SIG-M5 treated with dmso at 0.1 percent for 504 hours (cell line): ENCODE measurements at regions not wholly inside any gene's neighbourhood (a gene's known extent, or its start where the extent isn't known, plus 50 kb on each side); places are given as distances from the start of the nearest gene placed in this dataset.
"Not testable (repeated sequence)": the region's sequence is repeated elsewhere in the genome, so short reads cannot be mapped to it uniquely, and the experiment has no call there.

Experiments
- DNase-seq: peaks from one replicate; lab custom pipeline; 2025; ENCODE audit not compliant: unreplicated experiment; lab: John Stamatoyannopoulos, UW

DNA sequence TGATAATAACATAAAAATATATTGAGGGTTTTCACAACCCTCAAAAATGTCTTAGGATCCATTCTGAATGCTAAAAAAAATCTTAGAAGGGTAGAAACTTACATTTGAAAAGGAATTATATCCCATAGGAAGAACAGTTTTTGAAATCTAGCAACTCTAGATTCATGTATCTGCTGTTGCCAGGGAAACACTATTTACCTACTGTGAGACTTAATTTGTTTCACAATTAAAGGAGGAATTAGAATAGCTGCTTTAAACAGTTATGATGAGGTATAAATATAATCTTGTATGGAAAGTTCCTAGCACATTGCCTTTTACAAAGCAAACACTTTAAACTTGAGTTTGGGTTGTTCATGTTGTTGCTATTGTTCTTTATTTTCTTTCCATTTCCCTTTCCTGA lies 988.2 kb downstream of the SUCLG1 start:
- no peak for DNase-seq

DNA sequence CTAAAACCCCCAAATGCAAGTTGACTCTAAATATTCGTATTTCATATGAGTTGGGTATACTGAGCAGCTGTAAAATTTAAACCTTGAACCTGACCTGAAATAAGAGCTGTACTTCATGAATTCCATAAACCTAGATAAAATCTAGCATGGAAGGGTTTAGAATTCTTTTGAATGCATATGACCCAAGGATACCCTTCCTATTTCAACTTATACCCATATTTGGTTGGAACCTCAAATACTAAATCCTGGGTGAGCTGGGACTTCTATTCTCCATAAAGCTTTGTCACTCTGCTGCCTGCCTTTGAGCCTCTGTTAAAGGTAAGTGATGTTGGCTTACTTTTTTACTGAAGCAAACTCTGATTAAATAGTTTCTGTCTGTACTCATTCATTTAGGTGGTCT lies 994.6 kb downstream of the SUCLG1 start:
- no peak for DNase-seq

DNA sequence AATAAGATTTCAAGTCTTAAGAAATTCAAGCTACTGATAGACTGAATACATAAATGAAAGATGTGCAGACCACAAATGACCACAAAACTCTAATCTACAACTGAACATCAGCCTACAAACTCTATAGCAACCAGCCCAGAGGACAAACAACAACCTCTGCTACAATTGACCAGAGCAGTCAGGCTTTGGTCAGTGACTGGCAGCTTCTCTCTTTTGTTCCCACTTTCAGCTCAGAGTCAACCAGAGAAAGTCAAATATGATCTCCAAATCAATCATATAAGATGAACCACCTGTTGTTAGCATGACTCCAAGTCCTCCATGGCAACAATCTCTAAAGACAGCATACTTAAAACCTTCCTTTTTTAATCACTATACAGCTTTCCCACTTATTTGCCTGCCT lies 996.2 kb downstream of the SUCLG1 start:
- DNase-seq = no peak

DNA sequence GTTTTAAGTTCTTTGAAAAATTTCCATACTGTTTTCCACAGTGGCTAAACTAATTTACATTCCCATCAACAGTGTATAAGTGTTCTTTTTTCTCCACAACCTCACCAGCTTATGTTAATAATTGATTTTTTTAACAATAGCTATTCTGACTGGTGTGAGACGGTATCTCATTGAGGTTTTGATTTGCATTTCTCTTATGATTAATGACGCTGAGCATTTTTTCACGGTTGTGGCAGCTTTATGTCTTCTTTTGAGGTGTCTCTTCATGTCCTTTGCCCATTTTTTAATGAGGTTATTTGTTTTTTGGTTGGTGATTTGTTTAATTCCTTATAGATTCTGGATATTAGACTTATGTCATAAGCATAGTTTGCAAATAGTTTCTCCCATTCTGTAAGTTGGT lies 997.9 kb downstream of the SUCLG1 start:
- DNase-seq = no peak

DNA sequence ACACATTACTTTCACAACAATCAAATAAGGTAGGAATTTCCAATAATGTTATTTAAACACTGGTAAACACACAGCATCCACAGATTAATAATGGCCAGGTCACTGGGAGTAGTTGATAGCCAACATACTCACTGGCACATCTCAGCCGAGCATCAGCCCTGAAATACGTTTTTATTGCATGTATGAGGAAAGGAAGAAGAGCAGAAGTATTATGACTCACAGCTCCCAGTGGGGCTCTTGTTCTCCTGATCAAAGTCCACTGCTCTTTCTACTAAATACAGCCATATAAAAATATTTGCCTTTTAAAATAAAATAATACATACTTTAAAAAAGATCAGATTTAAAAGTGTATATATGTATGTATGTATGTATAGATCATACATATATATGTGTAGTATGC lies 999.6 kb downstream of the SUCLG1 start:
- no peak for DNase-seq

DNA sequence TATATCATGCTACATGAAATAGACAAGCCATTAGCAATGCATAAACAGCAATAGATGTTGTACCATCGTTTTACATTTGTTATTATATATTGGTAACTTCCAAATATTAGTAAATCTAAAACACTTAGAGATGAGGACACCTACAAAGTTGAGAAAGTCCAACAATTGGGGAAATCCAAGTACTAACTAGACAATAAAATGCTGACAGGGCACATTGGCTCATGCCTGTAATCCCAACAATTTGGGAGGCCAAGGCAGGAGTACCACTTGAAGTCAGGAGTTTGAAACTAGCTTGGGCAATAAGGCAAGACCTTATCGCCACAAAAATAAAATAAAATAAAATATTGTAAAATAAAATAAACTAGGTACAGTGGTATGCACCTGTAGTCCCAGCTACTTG lies 1023.1 kb downstream of the SUCLG1 start:
- DNase-seq = no peak

DNA sequence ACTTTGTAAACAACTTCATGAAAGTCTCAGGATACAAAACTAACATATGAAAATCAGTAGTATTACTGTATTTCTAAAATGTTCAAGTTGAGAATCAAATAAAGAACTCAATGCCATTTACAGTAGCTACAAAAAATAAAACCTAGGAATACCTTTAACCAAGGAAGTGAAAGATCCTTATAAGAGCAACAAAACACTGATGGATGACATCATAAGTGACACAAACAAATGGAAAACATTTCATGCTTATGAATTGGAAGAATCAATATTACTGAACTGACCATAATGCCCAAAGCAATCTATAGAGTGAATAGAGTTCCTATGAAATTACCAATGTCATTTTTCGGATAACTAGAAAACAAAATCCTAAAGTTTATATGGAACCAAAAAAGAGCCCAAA lies 1038.1 kb downstream of the SUCLG1 start:
- DNase-seq = no peak

DNA sequence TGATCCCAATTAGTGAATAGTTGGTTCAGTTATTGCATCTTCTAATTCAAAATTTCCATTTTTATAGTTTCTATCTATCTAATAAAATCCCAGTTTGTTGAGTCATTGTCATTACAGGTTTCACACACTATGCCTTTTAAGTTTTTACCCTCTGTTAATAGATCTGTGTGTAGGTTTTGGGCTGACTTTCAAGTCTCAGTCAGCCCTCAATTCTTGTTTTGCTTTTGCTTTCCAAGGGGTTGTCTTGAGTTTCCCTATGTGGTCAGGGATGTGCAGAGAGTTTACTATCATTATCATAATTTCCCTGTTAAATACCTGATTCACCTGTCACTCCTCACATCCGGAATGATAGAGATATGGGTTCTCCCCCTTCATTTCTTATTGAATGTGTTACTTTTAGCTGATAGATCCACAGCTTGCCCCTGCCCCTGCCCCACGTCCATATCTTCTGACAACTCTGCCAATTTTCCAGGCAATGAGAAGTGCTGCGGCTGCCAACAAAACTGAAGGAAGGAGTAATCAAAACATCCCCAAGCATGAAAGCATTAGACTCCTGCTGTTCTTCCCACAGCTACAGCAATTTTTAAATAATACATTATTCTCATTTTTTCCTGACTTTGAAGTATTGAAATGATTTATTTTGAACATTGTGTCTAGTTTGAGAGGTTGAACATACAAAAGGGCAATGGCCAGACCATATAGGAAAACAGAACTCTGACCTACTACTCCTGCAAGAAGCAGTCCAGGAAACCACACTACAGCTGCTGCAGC lies 1064.8 kb downstream of the SUCLG1 start:
- DNase-seq = no peak

DNA sequence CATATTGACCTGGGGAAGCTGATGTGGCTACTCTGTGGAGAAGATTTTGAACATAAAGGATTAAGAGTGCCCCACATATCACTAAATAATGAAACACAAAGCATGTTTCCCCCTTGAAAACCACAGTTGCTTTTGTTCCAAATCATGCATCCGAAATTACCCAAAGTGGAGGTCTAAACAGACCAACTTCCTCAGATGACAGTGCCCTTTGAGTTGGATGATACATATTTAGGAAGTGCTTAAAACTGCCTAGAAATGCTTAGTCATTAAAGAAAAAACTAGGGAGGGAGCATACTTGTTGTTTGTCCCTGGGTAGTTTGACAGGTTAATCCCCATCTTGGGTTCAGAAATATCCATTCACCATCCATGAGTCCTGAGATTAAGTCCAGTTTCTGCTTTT lies 1070.3 kb downstream of the SUCLG1 start:
- no peak for DNase-seq

DNA sequence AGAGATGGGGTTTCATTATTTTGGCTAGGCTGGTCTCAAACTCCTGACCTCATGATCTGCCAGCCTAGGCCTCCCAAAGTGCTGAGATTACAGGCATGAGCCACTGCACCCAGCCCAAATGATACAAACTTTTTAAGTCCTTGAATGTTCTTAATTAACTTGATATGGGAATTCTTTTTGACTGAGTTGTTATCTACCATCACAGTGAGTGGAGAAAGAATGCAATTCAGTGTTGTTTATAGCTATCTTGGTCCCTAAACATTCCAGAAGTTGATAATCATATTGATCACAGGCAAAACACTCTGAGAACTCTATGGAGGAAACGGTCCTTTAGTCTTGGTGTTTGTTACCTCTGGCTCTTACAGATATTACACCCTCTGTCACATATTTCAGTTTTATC lies 1072.5 kb downstream of the SUCLG1 start:
- no peak for DNase-seq

DNA sequence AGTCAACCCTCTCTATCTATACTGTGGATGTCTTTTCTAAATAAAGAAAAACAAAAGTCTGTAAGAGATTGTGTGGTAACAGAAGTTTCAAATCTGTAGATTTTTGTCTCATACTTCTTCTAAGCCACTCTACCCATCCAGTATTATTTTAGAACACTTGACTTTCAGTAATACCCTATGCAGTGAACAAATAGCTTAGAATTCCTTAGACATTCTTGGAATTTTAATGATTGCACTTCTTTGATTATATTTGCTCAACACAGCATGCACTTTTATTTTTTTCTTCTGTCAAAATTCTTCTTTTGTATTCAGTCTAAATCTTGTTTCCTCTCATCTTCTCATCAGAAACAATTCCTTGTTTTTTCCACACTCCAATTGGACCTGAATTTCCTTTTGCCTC lies 1080.2 kb downstream of the SUCLG1 start:
- no peak for DNase-seq

DNA sequence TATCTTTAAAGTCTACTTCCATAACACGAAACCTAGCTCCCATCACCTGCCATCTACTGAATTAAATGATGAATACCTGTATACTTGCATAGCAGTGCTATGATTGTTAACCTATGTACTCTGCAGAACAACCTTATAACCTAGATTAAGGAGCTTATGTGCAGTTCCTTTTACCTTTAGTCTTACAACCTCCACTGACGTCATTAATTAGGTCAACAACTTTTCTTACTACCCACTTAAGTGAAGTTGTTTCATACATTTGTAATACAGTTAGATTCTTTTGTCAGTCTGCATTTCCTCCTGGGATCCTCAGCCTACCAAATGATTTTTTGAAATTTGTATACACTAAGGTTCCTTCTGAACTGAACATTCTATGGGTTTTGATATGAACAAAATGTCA lies 1082.3 kb downstream of the SUCLG1 start:
- DNase-seq = no peak

DNA sequence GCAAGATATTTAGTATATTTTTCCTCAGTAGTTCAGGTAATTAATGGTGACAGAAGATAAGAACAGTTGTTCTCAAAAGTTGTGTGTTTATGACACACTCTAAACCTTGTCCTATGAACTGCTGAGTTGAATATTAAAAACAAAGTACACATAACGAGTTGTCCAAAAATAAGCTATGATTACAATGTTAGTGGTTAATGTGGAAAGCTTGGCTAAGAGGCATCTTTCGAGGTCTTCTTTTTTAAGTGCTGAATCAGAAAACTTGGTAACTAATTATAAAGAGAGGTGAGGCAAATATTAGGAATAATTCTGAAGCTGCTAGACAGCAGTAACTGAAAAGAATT lies 1088.7 kb downstream of the SUCLG1 start:
- DNase-seq = no peak

DNA sequence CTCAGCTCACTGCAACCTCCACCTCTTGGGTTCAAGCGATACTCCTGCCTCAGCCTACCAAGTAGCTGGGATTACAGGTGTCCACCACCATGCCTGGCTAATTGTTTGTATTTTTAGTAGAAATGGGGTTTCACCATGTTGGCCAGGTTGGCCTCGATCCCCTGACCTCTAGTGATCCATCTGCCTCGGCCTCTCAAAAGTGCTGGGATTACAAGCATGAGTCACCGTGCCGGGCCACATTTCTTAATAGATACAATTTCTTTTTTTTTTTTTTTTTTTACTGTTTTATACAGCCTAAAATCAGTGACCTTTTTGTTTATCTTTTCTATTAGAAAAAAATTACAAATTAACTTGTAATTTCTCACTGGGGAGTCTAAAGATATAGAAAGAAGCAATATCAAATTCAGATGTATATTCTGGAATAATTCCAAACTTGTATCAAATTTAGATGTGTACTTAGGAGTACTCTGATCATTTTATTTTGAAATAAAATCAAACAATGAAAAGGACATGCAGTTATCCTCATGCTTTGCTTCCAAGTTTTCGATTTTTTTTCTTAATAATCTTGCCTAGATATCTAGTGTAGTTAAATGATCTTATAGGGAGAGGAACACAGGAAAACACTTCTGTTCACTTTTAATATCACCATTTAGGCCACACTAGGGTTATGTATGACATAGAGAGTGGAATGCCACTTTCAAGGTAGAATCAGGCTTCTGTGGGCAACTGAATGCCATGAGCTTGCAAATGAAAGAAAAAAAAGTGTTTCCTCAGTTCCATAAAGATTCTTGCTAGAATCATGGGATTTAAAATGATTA lies 1089.3 kb downstream of the SUCLG1 start:
- no peak for DNase-seq

DNA sequence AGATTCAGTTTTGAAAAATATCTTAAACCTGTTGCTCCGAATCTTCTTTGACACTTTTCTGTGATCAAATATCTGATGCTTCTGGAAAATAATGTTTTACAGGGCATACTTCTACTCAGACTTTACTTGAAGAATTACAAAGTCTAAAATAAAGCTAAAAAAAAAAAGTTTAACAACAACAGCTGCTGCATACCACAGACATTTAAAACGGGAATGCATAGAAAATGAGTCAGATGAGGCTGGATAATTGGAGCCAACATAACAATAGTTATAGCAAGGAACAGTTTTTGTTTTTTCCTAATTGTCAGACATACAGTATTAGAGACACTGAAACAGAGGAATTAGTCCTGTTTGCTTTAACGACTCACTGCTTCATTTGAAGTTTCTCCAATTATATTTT lies 1090.2 kb downstream of the SUCLG1 start:
- no peak for DNase-seq

DNA sequence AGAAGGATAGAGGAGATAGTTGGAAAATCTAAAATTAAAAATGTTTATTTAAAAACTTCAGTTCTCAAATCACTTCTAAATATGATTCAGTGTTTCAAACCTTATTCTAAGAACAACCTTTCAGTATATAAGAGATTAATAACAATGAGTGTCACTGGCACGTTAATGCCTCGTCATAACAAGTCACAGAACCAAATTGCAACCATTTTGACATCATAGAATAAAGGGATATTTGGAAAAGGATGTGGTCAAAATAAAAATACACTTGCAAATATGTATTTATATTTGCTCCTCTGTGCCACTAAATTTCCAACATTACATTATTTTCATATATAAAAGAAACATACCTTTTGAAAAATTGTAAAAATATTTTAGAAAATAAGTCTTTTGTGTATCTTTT lies 1090.6 kb downstream of the SUCLG1 start:
- no peak for DNase-seq

DNA sequence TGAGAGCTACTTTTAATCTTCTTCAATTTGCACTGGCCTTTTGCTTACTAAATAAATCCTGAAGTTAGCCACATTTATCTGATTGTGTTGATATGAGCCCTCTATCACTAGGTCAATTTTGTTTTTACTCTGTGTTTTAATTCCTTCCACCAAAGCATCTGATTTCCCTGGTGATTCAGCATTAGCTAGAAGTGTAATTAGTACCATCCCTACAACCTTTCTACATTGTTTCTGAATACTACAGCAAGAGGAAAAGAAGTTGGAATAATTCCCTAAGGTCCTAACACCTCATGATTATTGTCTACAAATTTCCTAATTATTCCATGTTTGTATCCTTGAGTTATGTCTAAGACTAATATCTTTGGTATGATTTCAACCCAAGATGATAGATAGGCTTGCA lies 1093.6 kb downstream of the SUCLG1 start:
- DNase-seq = no peak

DNA sequence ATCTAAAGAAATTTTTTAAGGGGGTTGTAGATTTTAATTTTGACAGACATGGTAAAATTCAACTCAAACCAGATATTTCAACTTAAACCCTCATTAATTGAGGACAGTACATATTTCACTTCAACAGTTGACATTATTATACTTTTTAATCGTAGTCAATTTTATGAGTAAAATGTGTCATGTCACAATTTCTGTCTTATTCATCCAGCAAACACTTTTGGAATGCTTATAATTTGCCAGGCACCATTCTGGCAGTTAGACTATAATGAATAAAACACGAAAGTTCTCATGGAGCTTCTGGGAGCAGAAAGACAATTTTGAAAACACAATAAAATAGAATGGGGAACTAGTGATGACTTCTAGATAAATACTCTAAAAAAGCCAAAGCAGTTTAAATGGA lies 1094.8 kb downstream of the SUCLG1 start:
- DNase-seq = no peak

DNA sequence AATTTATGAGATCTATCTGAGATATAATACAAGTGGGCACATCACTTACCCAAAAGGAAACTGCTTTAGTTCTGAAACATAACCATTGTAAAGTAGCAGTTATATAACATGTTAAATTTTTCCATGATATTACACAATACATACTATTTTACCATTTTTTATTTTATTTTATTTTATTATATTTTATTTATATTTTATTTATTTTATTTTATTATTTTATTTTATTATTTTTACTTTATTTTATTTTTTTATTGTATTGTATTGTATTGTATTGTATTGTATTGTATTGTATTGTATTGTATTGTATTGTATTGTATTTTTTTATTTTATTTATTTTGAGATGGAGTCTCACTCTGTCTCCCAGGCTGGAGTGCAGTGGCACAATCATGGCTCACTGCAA lies 1095.9 kb downstream of the SUCLG1 start:
- not testable (repeated sequence) for DNase-seq

DNA sequence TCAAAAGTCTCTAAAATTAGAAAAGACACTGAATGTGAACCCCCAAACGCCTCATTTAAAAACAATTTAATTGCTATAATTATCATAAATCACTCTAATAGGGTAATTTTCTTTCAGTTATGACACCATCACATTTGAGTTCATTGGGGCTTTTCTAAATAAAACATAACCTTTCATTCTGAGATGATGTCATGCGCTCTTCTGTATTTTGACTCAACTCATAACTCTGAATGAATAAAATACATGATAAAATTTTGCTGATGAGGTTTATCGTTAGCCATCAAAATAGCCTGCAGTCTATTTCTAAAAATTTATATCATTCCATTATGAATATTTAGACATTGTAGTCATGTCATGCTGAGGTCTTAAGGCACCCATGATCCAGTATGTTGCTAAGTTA lies 1099.7 kb downstream of the SUCLG1 start:
- no peak for DNase-seq

DNA sequence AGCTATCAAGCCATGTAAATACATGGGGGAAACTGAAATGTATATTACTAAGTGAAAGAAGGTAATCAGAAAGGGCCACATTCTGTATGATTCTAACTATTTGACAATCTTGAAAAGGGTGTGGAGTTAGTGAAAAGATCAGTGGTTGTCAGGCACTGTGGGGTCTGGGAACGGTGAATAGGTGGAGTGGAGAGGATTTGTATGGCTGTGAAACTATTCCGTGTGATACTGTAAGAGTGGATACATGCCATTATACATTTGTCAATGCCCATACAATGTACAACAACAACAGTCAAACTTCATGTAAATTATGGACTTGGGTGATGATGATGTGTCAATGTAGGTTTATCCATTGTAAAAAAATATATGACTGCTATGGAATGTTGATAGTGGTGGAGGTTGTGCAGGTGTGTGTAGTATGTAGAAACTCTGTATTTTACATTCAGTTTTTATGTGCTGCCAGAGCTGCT lies 1116.2 kb downstream of the SUCLG1 start:
- peak; percentile 11 for DNase-seq

DNA sequence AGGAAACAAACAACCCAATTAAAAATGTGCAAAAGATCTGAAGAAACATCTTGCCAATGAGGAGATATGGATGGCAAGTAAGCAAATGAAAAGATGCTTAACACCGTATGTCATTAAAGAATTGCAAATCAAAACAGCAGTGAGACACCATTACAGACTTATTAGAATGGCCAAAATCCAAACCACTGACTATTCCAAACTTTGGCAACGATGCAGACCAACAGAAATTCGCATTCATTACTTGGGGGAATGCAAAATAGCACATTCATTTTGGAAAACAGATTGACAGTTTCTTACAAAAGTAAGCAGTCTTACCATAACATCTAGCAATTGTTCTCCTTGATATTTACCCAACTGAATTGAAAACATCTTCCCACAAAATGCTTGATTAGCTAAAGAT lies 1118.7 kb downstream of the SUCLG1 start:
- peak; percentile 3 for DNase-seq

DNA sequence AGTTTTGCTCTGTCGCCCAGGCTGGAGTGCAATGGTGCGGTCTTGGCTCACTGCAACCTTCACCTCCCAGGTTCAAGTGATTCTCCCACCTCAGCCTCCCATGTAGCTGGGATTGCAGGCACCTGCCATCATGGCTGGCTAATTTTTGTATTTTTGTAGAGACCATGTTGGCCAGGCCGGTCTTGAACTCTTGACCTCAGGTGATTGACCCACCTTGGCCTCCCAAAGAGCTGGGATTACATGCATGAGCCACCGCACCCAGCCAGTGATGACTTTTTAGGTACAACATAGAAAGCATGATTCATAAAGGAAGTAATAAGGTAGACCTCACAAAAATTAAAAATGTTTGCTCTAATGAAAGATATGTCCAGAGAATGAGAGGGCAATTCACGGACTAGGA lies 1119.1 kb downstream of the SUCLG1 start:
- DNase-seq = not testable (repeated sequence)
